Inferior parietal cortex (tissue), 1 donor: ENCODE measurements at regions not wholly inside any gene's neighbourhood (a gene's known extent, or its start where the extent isn't known, plus 50 kb on each side); places are given as distances from the start of the nearest gene placed in this dataset.

Source experiments
- DNase-seq: peaks from one replicate; pipeline ENCODE4 v3.0.0-alpha.2; 2016; ENCODE audit errors: extremely low spot score

- DNase-seq, result no peak
These were observed 103.8 kb upstream of the MME start for GRCh38 chr3:154976072-154976983.

DNA sequence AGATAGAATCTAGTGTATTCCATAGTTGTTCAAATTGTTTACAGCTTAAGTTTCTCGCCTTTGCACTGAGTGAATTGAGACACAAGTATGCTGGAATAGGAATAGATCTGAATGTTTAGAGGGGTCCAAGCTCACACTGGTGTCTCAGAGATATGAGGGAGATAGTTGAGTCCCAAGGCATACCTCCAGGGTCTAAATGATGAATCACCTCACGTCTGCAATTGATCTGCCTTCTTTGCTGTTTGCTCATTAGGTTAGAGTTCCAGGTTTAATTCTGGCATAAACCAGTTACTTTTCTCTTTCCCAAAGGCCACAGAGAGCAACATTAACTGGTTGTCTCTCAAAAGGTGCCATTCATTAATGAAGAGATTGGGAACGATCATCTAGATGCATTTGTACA is 106.3 kb upstream of the MME start:
- no peak for DNase-seq

DNA sequence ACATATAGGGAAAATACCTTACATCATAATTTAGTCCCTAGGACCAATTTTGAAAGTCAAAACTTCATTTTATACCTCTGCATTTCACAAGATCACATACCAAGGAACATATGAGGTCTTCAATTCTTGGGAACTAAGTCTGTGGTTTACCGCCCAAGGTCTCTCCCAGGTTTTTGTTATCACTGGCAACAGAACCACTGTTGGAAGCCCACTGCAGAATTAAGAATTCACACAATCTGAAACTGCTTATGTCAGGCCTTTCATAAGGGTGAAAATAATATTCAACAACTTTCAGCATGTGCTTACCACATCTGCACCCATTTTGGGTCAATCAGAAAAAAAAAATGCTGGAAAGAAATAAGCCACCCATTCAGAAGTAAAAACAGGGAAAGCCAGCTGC is 107.2 kb upstream of the MME start:
- no peak for DNase-seq

DNA sequence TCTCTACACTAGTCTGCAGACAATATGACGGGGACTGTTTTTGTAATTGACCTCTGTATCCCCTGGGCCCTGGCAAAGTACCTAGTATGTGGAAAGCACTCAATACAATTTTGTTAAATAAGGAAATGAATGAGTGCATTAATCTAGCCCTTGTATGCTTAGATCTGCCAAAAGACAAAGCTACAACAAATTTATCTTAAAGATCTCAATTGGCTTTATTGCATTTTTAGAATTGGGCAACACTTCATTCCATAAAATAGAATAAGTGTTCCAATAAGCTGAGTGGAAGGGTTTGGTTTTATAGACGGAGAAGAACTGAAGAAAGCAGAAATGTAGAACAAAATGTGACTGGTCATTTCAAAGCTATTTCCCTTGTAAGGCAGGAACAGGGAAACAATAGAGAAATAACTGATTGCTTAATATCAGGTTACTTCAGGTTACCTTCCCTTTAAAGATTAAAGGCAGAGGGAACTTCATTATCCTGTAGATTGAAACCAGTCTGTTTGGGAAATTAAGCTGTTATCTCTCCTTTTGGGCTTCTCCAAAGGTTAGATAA is 108.3 kb upstream of the MME start:
- no peak for DNase-seq

DNA sequence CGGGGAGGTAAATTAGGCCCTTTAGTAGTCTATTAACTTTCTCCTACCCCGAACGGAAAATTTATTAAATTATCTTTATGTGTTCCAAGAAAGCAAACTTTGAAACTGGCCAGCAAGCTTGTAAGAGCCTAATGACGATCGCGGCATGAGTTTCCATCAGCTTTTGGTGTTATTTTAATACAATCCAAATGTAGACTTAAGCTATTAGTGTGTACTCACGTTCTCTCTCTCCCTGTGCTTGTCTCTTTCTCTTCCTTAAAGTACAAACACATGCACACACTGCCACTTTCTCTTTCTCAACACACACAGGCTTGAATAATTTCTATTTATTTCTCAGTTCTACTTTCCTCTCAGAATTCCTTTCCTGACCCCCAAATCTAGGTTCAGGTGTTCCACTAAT is 108.8 kb upstream of the MME start:
- no peak for DNase-seq

DNA sequence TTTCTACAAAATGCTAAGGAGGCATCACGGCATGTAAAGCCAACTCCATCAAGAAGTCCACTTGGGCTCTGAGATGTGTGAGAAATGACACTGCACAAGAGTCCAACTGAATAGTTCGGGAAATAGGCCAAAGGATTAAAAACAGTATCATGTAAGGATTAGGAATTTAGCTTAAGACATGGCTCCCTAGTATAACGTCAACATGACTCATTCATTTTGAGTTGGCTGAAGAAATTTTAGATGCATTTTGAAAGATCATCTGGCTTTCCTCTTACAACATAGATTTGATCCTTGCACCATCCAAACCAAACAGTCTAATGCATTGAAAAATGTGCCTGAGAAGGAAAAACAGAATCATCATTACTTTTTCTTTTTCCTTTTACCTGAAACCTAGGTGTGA is 109.3 kb upstream of the MME start:
- no peak for DNase-seq

DNA sequence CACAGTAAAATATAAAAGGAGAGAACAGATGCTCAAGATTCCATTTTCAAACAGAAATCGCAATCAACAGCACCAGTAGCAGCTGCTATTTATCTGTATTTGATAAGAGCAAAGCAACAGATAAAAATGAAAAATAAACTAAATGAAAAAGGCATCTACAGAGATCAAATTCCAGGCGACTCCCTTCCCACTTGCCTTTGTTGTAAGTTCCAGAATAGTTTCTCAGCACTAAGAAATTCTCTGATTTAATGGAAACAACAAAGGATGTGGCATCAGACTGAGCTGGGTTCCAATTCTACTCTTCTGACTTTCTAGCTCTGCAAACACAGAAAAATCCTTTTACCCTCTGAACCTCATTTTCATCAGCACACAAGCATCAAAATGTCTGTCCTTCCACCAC is 110.8 kb upstream of the MME start:
- DNase-seq, result no peak

DNA sequence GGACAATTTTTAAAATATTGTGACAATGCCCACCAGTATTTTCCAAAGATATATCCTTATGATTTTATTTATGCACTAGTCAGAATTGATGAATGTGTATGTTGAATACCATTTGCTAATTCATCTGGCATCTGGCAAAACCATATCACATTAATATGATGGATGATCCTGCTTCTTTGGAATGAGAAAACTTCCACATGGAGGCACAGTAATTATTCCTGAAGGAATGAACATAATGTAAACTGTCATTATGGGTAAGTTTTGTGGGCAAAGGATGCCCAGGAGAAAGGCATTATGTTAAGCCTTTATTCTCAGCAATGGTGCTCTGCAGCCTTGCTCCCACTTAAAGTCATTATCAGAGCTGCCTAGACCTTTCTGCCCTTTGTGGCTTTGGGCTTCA is 113.0 kb upstream of the MME start:
- DNase-seq, result no peak

- DNase-seq, result no peak
These were observed 123.3 kb upstream of the MME start for GRCh38 chr3:154956815-154957214.

GRCh38 chr3:154955907-154956533 is 124.1 kb upstream of the MME start:
- DNase-seq, result no peak

DNA sequence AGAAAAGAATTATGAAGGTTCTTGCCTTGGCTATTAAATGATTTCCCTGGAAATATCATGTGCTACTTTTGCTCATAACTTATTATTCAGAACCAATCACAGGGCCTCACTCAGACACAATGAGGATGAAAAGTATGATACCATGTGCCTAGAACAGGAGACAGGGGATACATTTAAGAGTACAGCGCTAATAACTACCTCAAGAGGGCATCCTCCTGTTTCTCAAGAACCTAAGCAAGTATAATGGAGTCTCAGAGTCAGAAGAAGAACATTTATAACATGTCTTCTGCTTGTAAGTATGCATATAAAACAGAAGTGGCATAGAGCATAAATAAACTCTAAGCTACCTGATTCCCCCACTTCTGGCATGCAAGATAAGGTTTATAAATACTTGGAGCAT is 125.4 kb upstream of the MME start:
- no peak for DNase-seq

- DNase-seq, result no peak
These were observed 126.6 kb upstream of the MME start for GRCh38 chr3:154953538-154953937.

GRCh38 chr3:154952553-154952952 is 127.6 kb upstream of the MME start:
- no peak for DNase-seq

GRCh38 chr3:154943981-154944380 is 136.1 kb upstream of the MME start:
- no peak for DNase-seq

DNA sequence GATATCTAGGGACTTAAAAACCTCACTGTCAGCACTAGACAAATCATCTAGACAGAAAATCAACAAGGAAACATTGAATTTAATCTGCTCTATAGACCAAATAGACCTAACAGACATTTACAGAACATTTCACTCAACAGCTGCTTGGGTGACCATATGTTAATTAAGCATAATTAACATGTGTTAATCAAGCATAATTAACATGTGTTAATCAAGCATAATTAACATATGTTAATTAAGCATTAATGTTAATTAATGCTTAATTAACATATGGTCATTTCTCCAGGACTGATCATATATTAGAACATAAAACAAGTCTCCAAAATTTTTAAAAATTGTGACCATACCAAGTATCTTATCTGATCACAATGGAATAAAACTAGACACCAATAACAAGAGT is 137.3 kb upstream of the MME start:
- no peak for DNase-seq

DNA sequence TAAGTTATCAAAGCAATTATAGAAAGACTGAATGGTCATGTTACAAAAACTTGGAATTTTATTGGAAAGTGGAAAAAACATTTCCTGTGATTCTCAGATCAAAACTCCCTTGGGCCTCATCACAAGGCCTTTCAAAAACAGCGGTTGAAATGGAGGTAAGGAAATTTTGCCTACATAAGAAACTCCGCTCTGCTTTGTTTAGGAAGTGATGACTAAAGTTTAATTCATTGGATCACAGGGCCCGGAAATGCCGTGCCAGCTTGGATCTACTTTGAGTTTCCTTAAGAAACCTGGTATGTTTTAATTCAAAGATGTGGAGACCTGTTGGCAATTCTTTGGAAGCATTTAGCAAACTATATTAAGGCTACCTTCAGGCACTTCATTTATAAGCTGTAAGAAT is 143.9 kb upstream of the MME start:
- DNase-seq, result no peak

DNA sequence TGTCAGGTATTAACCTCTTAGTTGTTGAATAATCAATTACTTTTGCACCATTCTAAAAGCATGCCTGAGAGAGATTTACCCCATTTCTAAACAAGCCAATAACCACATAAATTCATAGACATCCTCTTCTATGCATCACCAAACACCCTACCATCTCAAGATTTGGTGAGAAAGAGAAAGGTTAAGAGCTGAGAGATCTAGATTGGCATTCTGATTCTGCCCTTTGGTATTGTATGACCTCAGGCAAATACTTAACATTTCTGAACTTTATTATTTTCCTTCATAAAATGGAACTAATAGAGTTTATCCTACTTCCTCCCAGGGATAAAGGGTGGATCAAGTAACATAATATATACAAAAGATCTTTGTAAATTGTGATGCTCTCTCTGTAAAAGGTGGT is 146.5 kb upstream of the MME start:
- DNase-seq, result no peak

DNA sequence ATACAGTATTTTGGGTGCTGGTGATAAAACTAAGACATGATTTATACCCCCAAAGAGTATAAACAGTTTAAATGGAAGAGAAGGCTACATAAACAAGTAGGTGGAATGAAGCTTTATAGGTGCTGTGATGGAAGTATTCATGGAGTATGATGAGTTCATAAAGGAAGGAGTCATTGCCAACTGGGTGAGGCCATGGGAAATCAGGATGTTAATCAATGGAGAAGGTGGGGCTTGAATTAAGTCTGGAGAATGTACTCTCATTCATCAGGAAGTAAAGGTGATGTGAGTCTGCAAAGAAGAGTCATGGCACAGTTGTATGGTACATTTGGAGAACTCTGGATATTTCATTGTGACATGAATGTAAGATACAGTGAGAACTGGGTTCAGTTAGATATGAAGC is 147.5 kb upstream of the MME start:
- DNase-seq, result no peak

- no peak for DNase-seq
These were observed 148.6 kb upstream of the MME start for GRCh38 chr3:154931484-154931883.

- DNase-seq, result no peak
These were observed 153.4 kb upstream of the MME start for GRCh38 chr3:154926721-154927120.

- no peak for DNase-seq
These were observed 158.8 kb upstream of the MME start for GRCh38 chr3:154921351-154921750.

DNA sequence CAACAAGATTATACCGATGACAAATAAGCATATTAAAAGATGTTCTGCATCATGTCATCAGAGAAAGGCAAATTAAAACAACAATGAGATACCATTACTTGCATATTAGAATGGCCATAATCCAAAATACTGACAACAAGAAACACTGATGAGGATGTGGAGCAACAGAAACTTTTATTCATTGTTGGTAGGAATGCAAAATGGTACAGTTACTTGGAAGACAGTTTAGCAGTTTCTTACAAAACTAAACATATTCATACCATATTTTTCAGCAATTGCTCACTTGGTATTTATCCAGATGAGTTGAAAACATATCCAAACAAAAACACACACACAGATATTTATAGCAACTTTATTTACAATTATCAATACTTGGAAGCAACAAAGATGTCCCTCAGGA is 160.9 kb upstream of the MME start:
- DNase-seq, result no peak

GRCh38 chr3:154904328-154904727 is 175.8 kb upstream of the MME start:
- DNase-seq, result no peak
